ENCODE measurements at regions not wholly inside any gene's neighbourhood (a gene's known extent, or its start where the extent isn't known, plus 50 kb on each side); places are given as distances from the start of the nearest gene placed in this dataset.
"Not testable (repeated sequence)": the region's sequence is repeated elsewhere in the genome, so short reads cannot be mapped to it uniquely, and the experiment has no call there.

DNA sequence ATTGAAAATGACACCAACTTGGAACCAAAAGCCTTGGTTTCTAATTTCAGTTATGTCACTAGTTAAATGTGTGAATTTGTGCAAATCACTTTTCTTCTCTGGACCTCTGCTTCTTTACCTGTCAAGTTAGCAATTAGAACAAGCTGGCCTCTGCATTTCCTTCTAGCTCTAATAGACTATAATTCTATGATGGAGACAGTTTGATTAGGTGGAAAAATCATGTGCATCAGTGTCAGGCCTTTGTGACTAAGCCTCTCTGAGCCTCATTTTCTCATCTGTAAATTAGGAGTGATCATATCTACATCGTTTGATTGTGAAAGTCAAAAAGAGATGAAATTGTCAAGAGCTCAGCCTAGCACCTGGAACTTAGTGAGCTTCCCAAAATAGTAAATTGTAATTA is 712.9 kb downstream of the MECOM start:
- no peak overlapping the region for H3K4me3 ChIP-seq
- no peak for DNase-seq
- H3K9me3 ChIP-seq (ENCODE audit: control insufficient read depth in 4 of 4, insufficient read depth in 3 of 4, low read length in 3 of 4): peaks cover 0 to 2% (median 0%) of the 10 kb centered on the region in 4 donors
- TF ChIP-seq, protein P1, sequence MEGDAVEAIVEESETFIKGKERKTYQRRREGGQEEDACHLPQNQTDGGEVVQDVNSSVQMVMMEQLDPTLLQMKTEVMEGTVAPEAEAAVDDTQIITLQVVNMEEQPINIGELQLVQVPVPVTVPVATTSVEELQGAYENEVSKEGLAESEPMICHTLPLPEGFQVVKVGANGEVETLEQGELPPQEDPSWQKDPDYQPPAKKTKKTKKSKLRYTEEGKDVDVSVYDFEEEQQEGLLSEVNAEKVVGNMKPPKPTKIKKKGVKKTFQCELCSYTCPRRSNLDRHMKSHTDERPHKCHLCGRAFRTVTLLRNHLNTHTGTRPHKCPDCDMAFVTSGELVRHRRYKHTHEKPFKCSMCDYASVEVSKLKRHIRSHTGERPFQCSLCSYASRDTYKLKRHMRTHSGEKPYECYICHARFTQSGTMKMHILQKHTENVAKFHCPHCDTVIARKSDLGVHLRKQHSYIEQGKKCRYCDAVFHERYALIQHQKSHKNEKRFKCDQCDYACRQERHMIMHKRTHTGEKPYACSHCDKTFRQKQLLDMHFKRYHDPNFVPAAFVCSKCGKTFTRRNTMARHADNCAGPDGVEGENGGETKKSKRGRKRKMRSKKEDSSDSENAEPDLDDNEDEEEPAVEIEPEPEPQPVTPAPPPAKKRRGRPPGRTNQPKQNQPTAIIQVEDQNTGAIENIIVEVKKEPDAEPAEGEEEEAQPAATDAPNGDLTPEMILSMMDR (IDR thresholded peaks at IDR 0.05; ENCODE audit: control extremely low read depth, extremely low read depth): no peak
- peaks cover 0 to 15% (median 3%) of the 10 kb centered on the region in 5 donors for H3K4me1 ChIP-seq (ENCODE audit: control insufficient read depth in 5 of 5, insufficient read depth in 5 of 5, low read length in 5 of 5)
- no peak for ATAC-seq (ENCODE audit: insufficient read depth, low FRiP score)
- 56 to 68% methylated on average over 1 of the region's 1 CpG for WGBS, 2 donors
- H3K9ac ChIP-seq (ENCODE audit: insufficient read depth in 1 of 2, low read length in 2 of 2): no peak overlapping the region
- H3K27me3 ChIP-seq (ENCODE audit: control insufficient read depth in 3 of 3, insufficient read depth in 3 of 3, low read length in 2 of 3): no peaks in the 10 kb centered on the region
- H3K36me3 ChIP-seq (ENCODE audit: control insufficient read depth in 4 of 4, insufficient read depth in 4 of 4, low read length in 4 of 4): no peaks in the 10 kb centered on the region
- H3K27ac ChIP-seq (ENCODE audit: low read depth in 1 of 2, low read length in 1 of 2): no peak overlapping the region

DNA sequence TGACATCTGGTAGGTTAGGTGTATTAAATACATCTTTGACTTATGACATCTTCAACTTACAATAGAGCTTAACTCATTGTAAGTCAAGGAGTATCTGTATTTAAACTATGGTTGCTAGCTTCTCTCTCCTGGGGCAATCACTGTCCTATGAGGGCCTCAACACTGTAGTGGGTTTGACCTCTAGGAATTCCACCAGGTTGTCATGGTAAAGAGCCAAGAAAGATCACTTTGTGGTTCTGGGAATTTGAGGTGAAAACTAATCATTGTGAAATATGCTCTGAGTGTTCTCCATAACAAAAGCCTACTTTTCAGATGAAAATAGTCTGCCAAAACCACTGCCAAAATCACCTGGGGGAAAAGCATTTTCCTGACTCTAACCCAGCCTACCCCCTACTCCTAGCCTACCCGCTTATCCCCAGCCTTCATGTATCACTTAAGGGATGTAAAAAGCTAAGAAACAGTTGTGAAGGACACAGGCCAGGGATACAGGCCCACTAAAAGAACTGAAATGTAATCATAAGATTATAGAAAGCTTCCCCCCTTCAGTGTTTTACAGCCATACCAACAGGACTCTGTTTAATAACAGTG is 723.8 kb downstream of the MECOM start:
- H3K27ac ChIP-seq (ENCODE audit: low read depth in 1 of 2, low read length in 1 of 2): no peak overlapping the region
- no peaks in the 10 kb centered on the region for H3K4me1 ChIP-seq (ENCODE audit: control insufficient read depth in 5 of 5, insufficient read depth in 5 of 5, low read length in 5 of 5)
- DNase-seq: no peak
- H3K36me3 ChIP-seq (ENCODE audit: control insufficient read depth in 4 of 4, insufficient read depth in 4 of 4, low read length in 4 of 4): no peaks in the 10 kb centered on the region
- 92 to 100% methylated on average over 1 of the region's 1 CpG for WGBS, 2 donors
- H3K4me3 ChIP-seq: no peak overlapping the region
- ATAC-seq (ENCODE audit: insufficient read depth, low FRiP score): no peak
- no peaks in the 10 kb centered on the region for H3K27me3 ChIP-seq (ENCODE audit: control insufficient read depth in 3 of 3, insufficient read depth in 3 of 3, low read length in 2 of 3)
- no peak overlapping the region for H3K9ac ChIP-seq (ENCODE audit: insufficient read depth in 1 of 2, low read length in 2 of 2)
- TF ChIP-seq, protein P1 (IDR thresholded peaks at IDR 0.05; ENCODE audit: control extremely low read depth, extremely low read depth): no peak
- H3K9me3 ChIP-seq (ENCODE audit: control insufficient read depth in 4 of 4, insufficient read depth in 3 of 4, low read length in 3 of 4): no peaks in the 10 kb centered on the region

DNA sequence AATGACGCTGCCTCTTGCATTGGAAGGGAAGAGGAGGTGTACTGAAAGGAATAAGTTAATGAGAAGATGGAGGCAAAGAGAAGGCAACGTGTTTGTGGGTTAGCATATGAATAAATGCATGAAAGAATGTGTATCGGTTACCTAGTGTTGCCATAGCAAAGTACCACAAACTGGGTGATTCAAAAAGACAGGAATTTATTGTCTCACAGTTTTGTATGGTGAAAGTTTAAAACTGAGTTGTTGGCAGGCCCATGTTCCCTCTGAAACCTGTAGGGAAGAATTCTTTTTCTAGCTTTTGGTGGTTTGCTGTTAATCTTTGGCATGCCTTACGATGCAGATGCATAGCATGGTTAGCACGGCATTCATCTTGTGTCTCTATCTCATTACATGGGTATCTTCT is 729.9 kb downstream of the MECOM start:
- H3K9me3 ChIP-seq (ENCODE audit: control insufficient read depth in 4 of 4, insufficient read depth in 3 of 4, low read length in 3 of 4): no peaks in the 10 kb centered on the region
- H3K4me3 ChIP-seq: no peak overlapping the region
- DNase-seq: no peak
- no peak overlapping the region for H3K9ac ChIP-seq (ENCODE audit: insufficient read depth in 1 of 2, low read length in 2 of 2)
- 88 to 92% methylated on average over 5 of the region's 5 CpGs for WGBS, 2 donors
- H3K4me1 ChIP-seq (ENCODE audit: control insufficient read depth in 5 of 5, insufficient read depth in 5 of 5, low read length in 5 of 5): no peaks in the 10 kb centered on the region
- H3K27ac ChIP-seq (ENCODE audit: low read depth in 1 of 2, low read length in 1 of 2): no peak overlapping the region
- TF ChIP-seq, protein P1 (IDR thresholded peaks at IDR 0.05; ENCODE audit: control extremely low read depth, extremely low read depth): no peak
- no peaks in the 10 kb centered on the region for H3K36me3 ChIP-seq (ENCODE audit: control insufficient read depth in 4 of 4, insufficient read depth in 4 of 4, low read length in 4 of 4)
- no peaks in the 10 kb centered on the region for H3K27me3 ChIP-seq (ENCODE audit: control insufficient read depth in 3 of 3, insufficient read depth in 3 of 3, low read length in 2 of 3)
- no peak for ATAC-seq (ENCODE audit: insufficient read depth, low FRiP score)

DNA sequence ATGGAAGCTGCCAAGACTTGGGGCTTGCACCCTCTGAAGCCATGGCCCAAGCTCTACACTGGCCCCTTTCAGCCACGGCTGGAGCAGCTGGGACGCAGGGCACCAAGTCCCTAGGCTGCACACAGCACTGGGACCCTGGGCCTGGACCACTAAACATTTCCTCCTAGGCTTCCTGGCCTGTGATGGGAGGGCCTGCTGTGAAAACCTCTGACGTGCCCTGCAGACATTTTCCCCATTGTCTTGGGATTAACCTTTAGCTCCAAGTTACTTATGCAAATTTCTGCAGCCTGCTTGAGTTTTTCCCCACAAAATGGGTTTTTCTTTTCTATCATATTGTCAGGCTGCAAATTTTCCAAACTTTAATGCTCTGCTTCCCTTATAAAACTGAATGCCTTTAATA is 733.5 kb downstream of the MECOM start:
- not testable (repeated sequence) for H3K27ac ChIP-seq (ENCODE audit: low read depth in 1 of 2, low read length in 1 of 2); ATAC-seq (ENCODE audit: insufficient read depth, low FRiP score); DNase-seq; H3K9me3 ChIP-seq (ENCODE audit: control insufficient read depth in 4 of 4, insufficient read depth in 3 of 4, low read length in 3 of 4); H3K4me1 ChIP-seq (ENCODE audit: control insufficient read depth in 5 of 5, insufficient read depth in 5 of 5, low read length in 5 of 5); H3K9ac ChIP-seq (ENCODE audit: insufficient read depth in 1 of 2, low read length in 2 of 2); H3K36me3 ChIP-seq (ENCODE audit: control insufficient read depth in 4 of 4, insufficient read depth in 4 of 4, low read length in 4 of 4); H3K27me3 ChIP-seq (ENCODE audit: control insufficient read depth in 3 of 3, insufficient read depth in 3 of 3, low read length in 2 of 3); H3K4me3 ChIP-seq
- WGBS, 2 donors: 60 to 71% methylated on average over 3 of the region's 3 CpGs
